Fibroblast of lung (primary cell): ENCODE measurements at regions not wholly inside any gene's neighbourhood (a gene's known extent, or its start where the extent isn't known, plus 50 kb on each side); places are given as distances from the start of the nearest gene placed in this dataset.
A peak's percentile ranks its signal among the peaks of the same experiment; 100 is the strongest.

Experiments used
- DNase-seq, 2 donors: peaks; one replicate each; pipeline versions ENCODE4 v3.0.0 to v3.0.0-alpha.2; 2010; ENCODE audit warnings: low read depth in 2 of 2
- H2AFZ ChIP-seq: 2 replicates; pipeline ENCODE4 v1.5.1; 2012; ENCODE audit warnings: low read length, control low read depth, inconsistent platforms
- H3K27ac ChIP-seq: 2 replicates; pipeline ENCODE4 v1.5.1; 2011; ENCODE audit warnings: low read length, control low read depth; ENCODE audit not compliant: insufficient read depth
- H3K27me3 ChIP-seq: 2 replicates; pipeline ENCODE4 v1.5.1; 2011; ENCODE audit warnings: mild to moderate bottlenecking, low read length; ENCODE audit not compliant: control insufficient read depth, insufficient read depth
- H3K36me3 ChIP-seq: 2 replicates; pipeline ENCODE4 v1.5.1; 2011; ENCODE audit warnings: low read length; ENCODE audit not compliant: control insufficient read depth, insufficient read depth
- H3K4me1 ChIP-seq: 2 replicates; pipeline ENCODE4 v1.5.1; 2011; ENCODE audit warnings: low read length; ENCODE audit not compliant: control insufficient read depth, insufficient read depth; ENCODE audit errors: extremely low read depth
- H3K4me2 ChIP-seq: 2 replicates; pipeline ENCODE4 v1.5.1; 2011; ENCODE audit warnings: low read length, control low read depth; ENCODE audit not compliant: insufficient read depth; ENCODE audit errors: extremely low read depth
- H3K4me3 ChIP-seq, 4 experiments: fragments of 200-600 bp in 1 of 4; sonication (generic) in 1 of 4; replicated peaks in 1 of 4; 2 replicates each; pipeline ENCODE4 v1.5.1; 2011 to 2016; ENCODE audit warnings: low read length in 4 of 4, low read depth in 3 of 4, mild to moderate bottlenecking in 3 of 4, control low read depth in 2 of 4, inconsistent platforms in 1 of 4, mixed read lengths in 1 of 4; ENCODE audit not compliant: insufficient read depth in 1 of 4; ENCODE audit errors: control extremely low read depth in 1 of 4
- H3K79me2 ChIP-seq: 2 replicates; pipeline ENCODE4 v1.5.1; 2012; ENCODE audit warnings: mild to moderate bottlenecking, low read length, inconsistent platforms; ENCODE audit not compliant: control insufficient read depth, insufficient read depth
- H3K9ac ChIP-seq: 2 replicates; pipeline ENCODE4 v1.5.1; 2011; ENCODE audit warnings: mild to moderate bottlenecking, low read length, control low read depth; ENCODE audit not compliant: insufficient read depth
- H3K9me3 ChIP-seq: 2 replicates; pipeline ENCODE4 v1.5.1; 2012; ENCODE audit warnings: low read depth, low read length; ENCODE audit not compliant: control insufficient read depth, insufficient read depth
- H4K20me1 ChIP-seq: 2 replicates; pipeline ENCODE4 v1.5.1; 2011; ENCODE audit warnings: low read length; ENCODE audit not compliant: control insufficient read depth, insufficient read depth; ENCODE audit errors: extremely low read depth
- CTCF ChIP-seq, 2 donors: IDR thresholded peaks in 1 of 2; conservative IDR thresholded peaks in 1 of 2; 1 replicate in 1 of 2; 2 replicates in 1 of 2; pipeline ENCODE4 v1.5.1; 2011 to 2012; ENCODE audit warnings: low read length in 2 of 2, control low read depth in 1 of 2, inconsistent platforms in 1 of 2, low read depth in 1 of 2, mild to moderate bottlenecking in 1 of 2
- EZH2 ChIP-seq: IDR thresholded peaks from 2 replicates; pipeline ENCODE4 v1.5.1; 2012; ENCODE audit warnings: low read length, control low read depth, mild to moderate bottlenecking; ENCODE audit errors: missing control alignments

- no peaks in the 10 kb centered on the region for H4K20me1 ChIP-seq
- no peak overlapping the region for H3K9ac ChIP-seq
- H3K4me3 ChIP-seq: no peak overlapping the region
- no peak overlapping the region for H2AFZ ChIP-seq
- no peaks in the 10 kb centered on the region for H3K36me3 ChIP-seq
- no peaks in the 10 kb centered on the region for H3K79me2 ChIP-seq
- TF ChIP-seq EZH2: no peak
- peak; percentile 67 to 98 for TF ChIP-seq CTCF (conservative IDR thresholded peaks at IDR 0.05 in 1 of 2, IDR thresholded peaks at IDR 0.05 in 1 of 2; ENCODE audit: low read depth in 1 of 2, low read length in 2 of 2)
- DNase-seq: peak; percentile 63 to 80
- no peaks in the 10 kb centered on the region for H3K4me1 ChIP-seq
- no peak overlapping the region for H3K27ac ChIP-seq
- no peak overlapping the region for H3K4me2 ChIP-seq
- no peaks in the 10 kb centered on the region for H3K27me3 ChIP-seq
- H3K9me3 ChIP-seq: no peaks in the 10 kb centered on the region
Measured at GRCh38 chr4:181528570-181529184, 714.5 kb upstream of the TENM3 start.

DNA sequence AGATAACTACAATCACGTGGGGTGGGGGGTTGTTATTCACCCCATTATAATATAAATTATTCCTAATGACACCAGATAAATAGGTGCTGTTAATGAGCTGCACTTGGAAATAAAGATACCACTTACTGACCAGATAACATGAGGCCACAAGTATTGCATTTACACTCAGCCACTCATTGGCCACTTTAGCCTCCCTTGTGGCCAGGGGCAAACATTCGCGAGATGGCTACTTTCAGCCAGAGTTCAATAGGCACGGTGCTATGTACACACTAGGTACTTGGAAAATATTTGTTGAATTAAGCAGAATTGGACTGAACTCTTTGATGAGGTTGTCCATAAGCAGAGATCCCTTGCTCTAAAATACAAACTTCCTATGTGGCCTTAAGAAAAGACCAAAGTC, 713.7 kb upstream of the TENM3 start:
- Histone ChIP-seq H3K4me2 (no peak overlapping the region), H3K79me2 (no peaks in the 10 kb centered on the region), H3K27me3 (no peaks in the 10 kb centered on the region), H4K20me1 (no peaks in the 10 kb centered on the region), H2AFZ (no peak overlapping the region), H3K36me3 (no peaks in the 10 kb centered on the region), H3K27ac (no peak overlapping the region), H3K9me3 (no peaks in the 10 kb centered on the region), H3K4me1 (no peaks in the 10 kb centered on the region), H3K4me3 (no peak overlapping the region), H3K9ac (no peak overlapping the region)
- no peak for TF ChIP-seq CTCF (conservative IDR thresholded peaks at IDR 0.05 in 1 of 2, IDR thresholded peaks at IDR 0.05 in 1 of 2; ENCODE audit: low read depth in 1 of 2, low read length in 2 of 2)
- DNase-seq: no peak

DNA sequence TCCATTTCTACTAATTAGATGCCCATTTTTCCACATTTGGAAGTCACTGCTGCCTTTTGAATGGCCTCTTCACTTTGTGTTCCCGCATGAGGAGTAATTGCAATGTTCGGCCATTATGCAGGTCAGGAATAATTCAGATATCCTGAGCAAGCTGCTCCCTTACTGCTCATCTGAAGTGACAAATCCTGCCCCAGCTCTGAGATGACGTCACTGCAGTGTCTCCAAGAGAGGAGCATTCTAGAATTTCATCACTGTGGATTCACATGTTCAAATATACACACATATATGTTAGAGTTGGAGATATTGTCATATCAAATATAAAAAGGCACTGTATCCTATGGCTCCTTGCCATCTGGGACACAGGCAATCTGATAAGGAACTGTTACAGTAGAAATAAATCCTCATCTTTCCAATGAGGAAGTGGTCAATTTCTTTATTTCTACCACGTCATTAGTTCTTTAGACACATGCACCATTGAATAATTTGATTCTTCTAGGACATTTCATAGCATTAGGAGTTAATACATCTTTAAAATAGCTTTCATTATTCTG, 706.9 kb upstream of the TENM3 start:
- H3K36me3 ChIP-seq: no peaks in the 10 kb centered on the region
- no peak overlapping the region for H3K9ac ChIP-seq
- H3K27ac ChIP-seq: no peak overlapping the region
- no peak overlapping the region for H3K4me3 ChIP-seq
- no peak for DNase-seq
- H3K27me3 ChIP-seq: no peaks in the 10 kb centered on the region
- no peaks in the 10 kb centered on the region for H3K9me3 ChIP-seq
- no peaks in the 10 kb centered on the region for H4K20me1 ChIP-seq
- no peaks in the 10 kb centered on the region for H3K79me2 ChIP-seq
- TF ChIP-seq CTCF (conservative IDR thresholded peaks at IDR 0.05 in 1 of 2, IDR thresholded peaks at IDR 0.05 in 1 of 2; ENCODE audit: low read depth in 1 of 2, low read length in 2 of 2) (no peak), EZH2 (no peak)
- no peak overlapping the region for H3K4me2 ChIP-seq
- H2AFZ ChIP-seq: no peak overlapping the region
- H3K4me1 ChIP-seq: no peaks in the 10 kb centered on the region
